ENCODE measurements at regions not wholly inside any gene's neighbourhood (a gene's known extent, or its start where the extent isn't known, plus 50 kb on each side); places are given as distances from the start of the nearest gene placed in this dataset.

DNA sequence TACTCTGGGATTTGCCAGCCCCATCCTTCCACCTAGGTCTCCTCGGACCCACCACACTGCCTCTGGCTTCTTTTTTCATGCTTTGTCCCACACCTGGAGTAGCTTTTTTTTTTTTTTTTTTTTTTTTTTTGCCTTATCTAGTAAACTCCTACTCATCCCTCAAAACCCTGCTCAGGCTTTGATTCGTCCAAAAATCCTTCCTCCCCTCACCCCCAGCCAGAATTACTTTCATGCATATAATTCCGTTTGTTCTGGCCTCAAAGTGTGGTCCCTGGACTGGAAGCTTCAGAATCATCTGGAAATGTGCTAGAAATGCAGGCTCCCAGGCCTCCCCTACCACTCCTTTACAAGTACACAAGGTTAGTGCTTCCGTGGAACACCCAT lies 320.1 kb downstream of the PTTG2 start:
- no peaks in the 10 kb centered on the region for H4K20me1 ChIP-seq (ENCODE audit: insufficient read depth)
- TF ChIP-seq JUND (IDR thresholded peaks at IDR 0.05) (no peak), YY1 (IDR thresholded peaks at IDR 0.05; ENCODE audit: extremely low read depth, insufficient replicate concordance, low read depth, low read length) (no peak), POLR2A (IDR thresholded peaks at IDR 0.05; ENCODE audit: borderline replicate concordance, extremely low read depth, insufficient read depth, insufficient read length) (no peak), SRF (IDR thresholded peaks at IDR 0.05; ENCODE audit: low read depth) (no peak), CBX3 (IDR thresholded peaks at IDR 0.05; ENCODE audit: low read depth) (no peak), RAD21 (IDR thresholded peaks at IDR 0.05; ENCODE audit: low read depth) (no peak), POLR2AphosphoS5 (IDR thresholded peaks at IDR 0.05; ENCODE audit: low read depth, low read length) (no peak), FOSL1 (IDR thresholded peaks at IDR 0.05; ENCODE audit: low read depth) (no peak), CEBPB (IDR thresholded peaks at IDR 0.05; ENCODE audit: low read depth) (no peak), EZH2 (IDR thresholded peaks at IDR 0.05) (no peak), CTCF (IDR thresholded peaks at IDR 0.05 in 2 of 3, conservative IDR thresholded peaks at IDR 0.05 in 1 of 3; ENCODE audit: borderline replicate concordance in 1 of 3, insufficient read depth in 1 of 3, low read depth in 2 of 3, low read length in 2 of 3) (no peak), SP1 (IDR thresholded peaks at IDR 0.05; ENCODE audit: low read depth) (no peak), ZNF274 (IDR thresholded peaks at IDR 0.05; ENCODE audit: low read depth, low read length) (no peak), EZH2phosphoT487 (IDR thresholded peaks at IDR 0.05; ENCODE audit: borderline replicate concordance) (no peak), TCF7L2 (IDR thresholded peaks at IDR 0.05; ENCODE audit: borderline replicate concordance, extremely low read depth, insufficient read depth, insufficient read length) (no peak)
- TF ChIP-seq, protein P1, sequence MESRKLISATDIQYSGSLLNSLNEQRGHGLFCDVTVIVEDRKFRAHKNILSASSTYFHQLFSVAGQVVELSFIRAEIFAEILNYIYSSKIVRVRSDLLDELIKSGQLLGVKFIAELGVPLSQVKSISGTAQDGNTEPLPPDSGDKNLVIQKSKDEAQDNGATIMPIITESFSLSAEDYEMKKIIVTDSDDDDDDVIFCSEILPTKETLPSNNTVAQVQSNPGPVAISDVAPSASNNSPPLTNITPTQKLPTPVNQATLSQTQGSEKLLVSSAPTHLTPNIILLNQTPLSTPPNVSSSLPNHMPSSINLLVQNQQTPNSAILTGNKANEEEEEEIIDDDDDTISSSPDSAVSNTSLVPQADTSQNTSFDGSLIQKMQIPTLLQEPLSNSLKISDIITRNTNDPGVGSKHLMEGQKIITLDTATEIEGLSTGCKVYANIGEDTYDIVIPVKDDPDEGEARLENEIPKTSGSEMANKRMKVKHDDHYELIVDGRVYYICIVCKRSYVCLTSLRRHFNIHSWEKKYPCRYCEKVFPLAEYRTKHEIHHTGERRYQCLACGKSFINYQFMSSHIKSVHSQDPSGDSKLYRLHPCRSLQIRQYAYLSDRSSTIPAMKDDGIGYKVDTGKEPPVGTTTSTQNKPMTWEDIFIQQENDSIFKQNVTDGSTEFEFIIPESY (IDR thresholded peaks at IDR 0.05; ENCODE audit: extremely low read depth, insufficient replicate concordance, low read length) = no peak
- TF ChIP-seq, protein P2, sequence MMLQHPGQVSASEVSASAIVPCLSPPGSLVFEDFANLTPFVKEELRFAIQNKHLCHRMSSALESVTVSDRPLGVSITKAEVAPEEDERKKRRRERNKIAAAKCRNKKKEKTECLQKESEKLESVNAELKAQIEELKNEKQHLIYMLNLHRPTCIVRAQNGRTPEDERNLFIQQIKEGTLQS (IDR thresholded peaks at IDR 0.05) = no peak
- no peaks in the 10 kb centered on the region for H3K9me2 ChIP-seq (ENCODE audit: insufficient read depth)
- H3K4me3 ChIP-seq (replicated peaks in 1 of 2; ENCODE audit: low read depth in 1 of 2, low read length in 2 of 2) = no peak overlapping the region
- peaks cover 15 to 16% of the 10 kb centered on the region in 2 experiments for H3K4me1 ChIP-seq (ENCODE audit: control insufficient read depth in 1 of 2, insufficient read depth in 2 of 2, low read length in 2 of 2)
- RAD21 ChIA-PET (ENCODE audit: low non-redundant PET in 1 of 2, low total read pairs in 2 of 2, uncharacterized antibody in 2 of 2, unreplicated experiment in 2 of 2) = interaction anchor here in 1 of 2 experiments (0.6 kb wide), 1 partner anchor 8 kb away, joined by 4 read pairs; no protein-coding TSS in a partner anchor
- H3K4me2 ChIP-seq (ENCODE audit: low read length) = no peak overlapping the region
- H2AFZ ChIP-seq (ENCODE audit: low read depth, low read length, poor library complexity, severe bottlenecking) = no peak overlapping the region
- no peak overlapping the region for H3K27ac ChIP-seq (ENCODE audit: low read depth, low read length)
- no peaks in the 10 kb centered on the region for H3K79me2 ChIP-seq (ENCODE audit: insufficient read depth, low read length)
- no peaks in the 10 kb centered on the region for H3K36me3 ChIP-seq (ENCODE audit: control insufficient read depth in 1 of 2, insufficient read depth in 2 of 2, low read length in 2 of 2)
- intact Hi-C loops (cut with micrococcal nuclease) = no loop called here
- H3K9ac ChIP-seq (ENCODE audit: low read length) = no peak overlapping the region
- no peaks in the 10 kb centered on the region for H3K9me3 ChIP-seq (ENCODE audit: control insufficient read depth in 1 of 2, insufficient read depth in 1 of 2, low read depth in 1 of 2, low read length in 2 of 2)
- H3K27me3 ChIP-seq (ENCODE audit: insufficient read depth, low read length) = no peaks in the 10 kb centered on the region
- BruUV-seq (replicated peaks) = no TSS peak
- ATAC-seq (no peak), DNase-seq (ENCODE audit: low read depth, low spot score) (no peak)
- POLR2A ChIA-PET = interaction anchor here (0.9 kb wide), 1 partner anchor 36 kb away, joined by 3 read pairs; no protein-coding TSS in a partner anchor
- CTCF ChIA-PET = interaction anchor here (1.1 kb wide), 1 partner anchor 100 kb away, joined by 3 read pairs; no protein-coding TSS in a partner anchor
